A549 (cell line): ENCODE measurements at regions not wholly inside any gene's neighbourhood (a gene's known extent, or its start where the extent isn't known, plus 50 kb on each side); places are given as distances from the start of the nearest gene placed in this dataset.

ENCODE experiments used
- ATAC-seq, 2 experiments: fragments of 200-7000 bp in 1 of 2; fragments of >200 bp in 1 of 2; cut with Nextera tagmentation in 1 of 2; cut with Tn5 transposase in 1 of 2; 3 replicates each; pipeline versions ENCODE4 v1.8.0 to v1.9.1; 2018 to 2020; ENCODE audit warnings: mild to moderate bottlenecking in 1 of 2, moderate library complexity in 1 of 2
- CTCF ChIA-PET: fragments of 300-600 bp; sonication (Branson Sonifier 250); formaldehyde crosslinking; extraction: SDS; loops from one replicate; lab custom pipeline; 2021; ENCODE audit warnings: antibody characterized with exemption, inconsistent platforms; lab: Yijun Ruan, JAX
- POLR2A ChIA-PET: fragments of 350-600 bp; formaldehyde crosslinking; extraction: SDS; loops from one replicate; lab custom pipeline; 2021; ENCODE audit warnings: antibody characterized with exemption, inconsistent platforms; lab: Yijun Ruan, JAX
- DNase-seq, 2 experiments: peaks; one replicate each; pipeline versions ENCODE4 v3.0.0 to v3.0.0-alpha.2; 2011 to 2016; ENCODE audit warnings: low read depth in 1 of 2, low spot score in 1 of 2
- FAIRE-seq: peaks from 2 replicates; lab custom pipeline; 2011; peaks lifted over from hg19 to GRCh38; lab: Jason Lieb, UNC
- H3K27ac ChIP-seq, 2 experiments: fragments of >200 bp; sonication (Bioruptor Twin); formaldehyde crosslinking; 3 replicates each; pipeline ENCODE4 v1.5.1; 2016 to 2017
- H3K4me1 ChIP-seq: fragments of >200 bp; sonication (Bioruptor Twin); formaldehyde crosslinking; 3 replicates; pipeline ENCODE4 v1.6.1; 2016
- H3K4me2 ChIP-seq: fragments of >200 bp; sonication (Bioruptor Twin); formaldehyde crosslinking; 3 replicates; pipeline ENCODE4 v1.6.1; 2016
- H3K4me3 ChIP-seq: fragments of >200 bp; sonication (Bioruptor Twin); formaldehyde crosslinking; 3 replicates; pipeline ENCODE4 v1.5.1; 2016
- H3K9me3 ChIP-seq: fragments of >200 bp; sonication (Bioruptor Twin); formaldehyde crosslinking; 3 replicates; pipeline ENCODE4 v1.6.1; 2016
- CHD4 ChIP-seq: fragments of 200-600 bp; sonication (generic); IDR thresholded peaks from 2 replicates; pipeline ENCODE4 v1.6.1; 2016; ENCODE audit warnings: antibody characterized with exemption, mild to moderate bottlenecking, borderline replicate concordance
- EHF ChIP-seq: fragments of 250-450 bp; sonication (Bioruptor Pico); IDR thresholded peaks from 2 replicates; pipeline ENCODE4 v1.5.0; 2020; ENCODE audit warnings: mild to moderate bottlenecking
- EHMT2 ChIP-seq: fragments of 200-600 bp; sonication (generic); IDR thresholded peaks from 2 replicates; pipeline ENCODE4 v1.6.1; 2016; ENCODE audit warnings: antibody characterized with exemption, low read depth, mild to moderate bottlenecking, moderate library complexity
- EP300 ChIP-seq, 2 experiments: fragments of >200 bp; sonication (Bioruptor Twin); formaldehyde crosslinking; IDR thresholded peaks; 2 replicates in 1 of 2; 3 replicates in 1 of 2; pipeline ENCODE4 v1.6.1; 2016 to 2017
- FOSB ChIP-seq: fragments of 250-450 bp; sonication (Bioruptor Pico); IDR thresholded peaks from 2 replicates; pipeline ENCODE4 v1.5.0; 2020; ENCODE audit warnings: mild to moderate bottlenecking, moderate library complexity
- FOXS1 ChIP-seq: fragments of 250-450 bp; sonication (Bioruptor Pico); IDR thresholded peaks from 2 replicates; pipeline ENCODE4 v1.5.0; 2020; ENCODE audit warnings: mild to moderate bottlenecking, moderate library complexity
- KDM1A ChIP-seq: fragments of 200-600 bp; sonication (generic); IDR thresholded peaks from 2 replicates; pipeline ENCODE4 v1.6.1; 2016; ENCODE audit warnings: low read depth, mild to moderate bottlenecking
- MAFK ChIP-seq: fragments of 450-650 bp; IDR thresholded peaks from 2 replicates; pipeline ENCODE4 v1.6.1; 2014; ENCODE audit not compliant: partially characterized antibody
- MAZ ChIP-seq: fragments of 150-350 bp; IDR thresholded peaks from 2 replicates; pipeline ENCODE4 v1.6.1; 2014; ENCODE audit warnings: antibody characterized with exemption, low read depth, low read length, borderline replicate concordance
- MYC ChIP-seq: IDR thresholded peaks from 2 replicates; pipeline ENCODE4 v1.6.1; 2012; ENCODE audit warnings: mild to moderate bottlenecking, inconsistent platforms, low read length, improper control_type of control experiment, borderline replicate concordance
- NFE2L2 ChIP-seq: fragments of 150-350 bp; conservative IDR thresholded peaks from 2 replicates; pipeline ENCODE4 v1.6.1; 2014; ENCODE audit warnings: low read length
- NPAS2 ChIP-seq: fragments of 250-450 bp; sonication (Bioruptor Pico); IDR thresholded peaks from 2 replicates; pipeline ENCODE4 v1.8.0; 2022; ENCODE audit warnings: mild to moderate bottlenecking, moderate library complexity, borderline replicate concordance
- POLR2AphosphoS2 ChIP-seq: conservative IDR thresholded peaks from 2 replicates; pipeline ENCODE4 v1.6.1; 2012; ENCODE audit warnings: low read length, improper control_type of control experiment, inconsistent platforms
- RCOR1 ChIP-seq: fragments of 150-350 bp; IDR thresholded peaks from 2 replicates; pipeline ENCODE4 v1.6.1; 2014; ENCODE audit warnings: antibody characterized with exemption, low read length, low read depth
- RFX5 ChIP-seq: fragments of 450-650 bp; IDR thresholded peaks from 2 replicates; pipeline ENCODE4 v1.7.1; 2014; ENCODE audit warnings: antibody characterized with exemption, mild to moderate bottlenecking, moderate library complexity
- ZFP36 ChIP-seq: fragments of 450-650 bp; IDR thresholded peaks from 2 replicates; pipeline ENCODE4 v1.6.1; 2014; ENCODE audit warnings: borderline replicate concordance; ENCODE audit not compliant: partially characterized antibody
- WGBS: methylation state at CpG from one replicate; pipeline ENCODE4 v1.1.6; 2017; ENCODE audit errors: missing lambda C conversion rate; 5-methylcytosine and 5-hydroxymethylcytosine counted together
- TF ChIP-seq, protein P1 (sequence below): fragments of >200 bp; sonication (Bioruptor Twin); formaldehyde crosslinking; IDR thresholded peaks from 3 replicates; pipeline ENCODE4 v1.5.1; 2016
- TF ChIP-seq, protein P2 (sequence below): fragments of 200-600 bp; sonication (generic); IDR thresholded peaks from 2 replicates; pipeline ENCODE4 v1.6.1; 2016; ENCODE audit warnings: antibody characterized with exemption, mild to moderate bottlenecking, moderate library complexity
- TF ChIP-seq, protein P3 (sequence below): fragments of 250-450 bp; sonication (Bioruptor Pico); IDR thresholded peaks from 2 replicates; pipeline ENCODE4 v1.5.0; 2020; ENCODE audit warnings: low read depth, mild to moderate bottlenecking, moderate library complexity
- TF ChIP-seq, protein P4 (sequence below): IDR thresholded peaks from 2 replicates; pipeline ENCODE4 v1.6.1; 2012

DNA sequence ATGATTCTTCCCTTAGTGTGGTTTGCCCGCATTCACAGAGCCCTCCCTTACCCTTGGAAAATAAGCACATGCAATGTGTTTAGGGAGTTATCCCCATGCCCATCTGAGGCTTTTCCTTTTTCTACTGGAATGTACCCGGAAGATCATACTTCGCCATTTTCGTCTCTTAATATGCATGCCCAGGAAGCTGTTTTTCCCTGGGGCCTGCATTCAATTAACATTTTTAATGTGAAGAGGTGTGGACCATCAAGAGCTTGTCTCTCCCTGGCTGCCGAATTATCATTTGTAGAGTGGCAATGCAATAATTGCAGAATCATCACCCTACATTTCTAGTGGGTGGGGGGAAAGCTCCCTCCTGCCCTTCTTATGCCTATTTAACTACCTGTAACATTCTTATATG lies 976.3 kb downstream of the DIPK2A start:
- no peak for FAIRE-seq
- Histone ChIP-seq H3K9me3 (no peaks in the 10 kb centered on the region; the same call in 2 of the 3 replicates), H3K4me3 (no peak overlapping the region), H3K4me1 (no peaks in the 10 kb centered on the region)
- no peak for DNase-seq
- ChIA-PET POLR2A (no interaction called here), CTCF (no interaction called here)
- TF ChIP-seq EHF (CRISPR knock-in tag) (no peak), FOXS1 (CRISPR knock-in tag) (no peak), EP300 (IDR thresholded peaks at IDR 0.05) (no peak), ZFP36 (no peak), RFX5 (no peak), KDM1A (no peak), MAFK (no peak), POLR2AphosphoS2 (no peak), MAZ (no peak), RCOR1 (no peak), FOSB (CRISPR knock-in tag) (no peak), NFE2L2 (no peak), MYC (no peak), EHMT2 (no peak), NPAS2 (no peak)
- TF ChIP-seq, protein P1, sequence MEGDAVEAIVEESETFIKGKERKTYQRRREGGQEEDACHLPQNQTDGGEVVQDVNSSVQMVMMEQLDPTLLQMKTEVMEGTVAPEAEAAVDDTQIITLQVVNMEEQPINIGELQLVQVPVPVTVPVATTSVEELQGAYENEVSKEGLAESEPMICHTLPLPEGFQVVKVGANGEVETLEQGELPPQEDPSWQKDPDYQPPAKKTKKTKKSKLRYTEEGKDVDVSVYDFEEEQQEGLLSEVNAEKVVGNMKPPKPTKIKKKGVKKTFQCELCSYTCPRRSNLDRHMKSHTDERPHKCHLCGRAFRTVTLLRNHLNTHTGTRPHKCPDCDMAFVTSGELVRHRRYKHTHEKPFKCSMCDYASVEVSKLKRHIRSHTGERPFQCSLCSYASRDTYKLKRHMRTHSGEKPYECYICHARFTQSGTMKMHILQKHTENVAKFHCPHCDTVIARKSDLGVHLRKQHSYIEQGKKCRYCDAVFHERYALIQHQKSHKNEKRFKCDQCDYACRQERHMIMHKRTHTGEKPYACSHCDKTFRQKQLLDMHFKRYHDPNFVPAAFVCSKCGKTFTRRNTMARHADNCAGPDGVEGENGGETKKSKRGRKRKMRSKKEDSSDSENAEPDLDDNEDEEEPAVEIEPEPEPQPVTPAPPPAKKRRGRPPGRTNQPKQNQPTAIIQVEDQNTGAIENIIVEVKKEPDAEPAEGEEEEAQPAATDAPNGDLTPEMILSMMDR, result no peak
- TF ChIP-seq, protein P2, sequence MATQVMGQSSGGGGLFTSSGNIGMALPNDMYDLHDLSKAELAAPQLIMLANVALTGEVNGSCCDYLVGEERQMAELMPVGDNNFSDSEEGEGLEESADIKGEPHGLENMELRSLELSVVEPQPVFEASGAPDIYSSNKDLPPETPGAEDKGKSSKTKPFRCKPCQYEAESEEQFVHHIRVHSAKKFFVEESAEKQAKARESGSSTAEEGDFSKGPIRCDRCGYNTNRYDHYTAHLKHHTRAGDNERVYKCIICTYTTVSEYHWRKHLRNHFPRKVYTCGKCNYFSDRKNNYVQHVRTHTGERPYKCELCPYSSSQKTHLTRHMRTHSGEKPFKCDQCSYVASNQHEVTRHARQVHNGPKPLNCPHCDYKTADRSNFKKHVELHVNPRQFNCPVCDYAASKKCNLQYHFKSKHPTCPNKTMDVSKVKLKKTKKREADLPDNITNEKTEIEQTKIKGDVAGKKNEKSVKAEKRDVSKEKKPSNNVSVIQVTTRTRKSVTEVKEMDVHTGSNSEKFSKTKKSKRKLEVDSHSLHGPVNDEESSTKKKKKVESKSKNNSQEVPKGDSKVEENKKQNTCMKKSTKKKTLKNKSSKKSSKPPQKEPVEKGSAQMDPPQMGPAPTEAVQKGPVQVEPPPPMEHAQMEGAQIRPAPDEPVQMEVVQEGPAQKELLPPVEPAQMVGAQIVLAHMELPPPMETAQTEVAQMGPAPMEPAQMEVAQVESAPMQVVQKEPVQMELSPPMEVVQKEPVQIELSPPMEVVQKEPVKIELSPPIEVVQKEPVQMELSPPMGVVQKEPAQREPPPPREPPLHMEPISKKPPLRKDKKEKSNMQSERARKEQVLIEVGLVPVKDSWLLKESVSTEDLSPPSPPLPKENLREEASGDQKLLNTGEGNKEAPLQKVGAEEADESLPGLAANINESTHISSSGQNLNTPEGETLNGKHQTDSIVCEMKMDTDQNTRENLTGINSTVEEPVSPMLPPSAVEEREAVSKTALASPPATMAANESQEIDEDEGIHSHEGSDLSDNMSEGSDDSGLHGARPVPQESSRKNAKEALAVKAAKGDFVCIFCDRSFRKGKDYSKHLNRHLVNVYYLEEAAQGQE, result no peak
- TF ChIP-seq, all 56 proteins: peak for 0
- WGBS, result 52% methylated on average over 5 of the region's 5 CpGs
- no peak for ATAC-seq
- no peak overlapping the region for H3K4me2 ChIP-seq
- H3K27ac ChIP-seq, result no peak overlapping the region

DNA sequence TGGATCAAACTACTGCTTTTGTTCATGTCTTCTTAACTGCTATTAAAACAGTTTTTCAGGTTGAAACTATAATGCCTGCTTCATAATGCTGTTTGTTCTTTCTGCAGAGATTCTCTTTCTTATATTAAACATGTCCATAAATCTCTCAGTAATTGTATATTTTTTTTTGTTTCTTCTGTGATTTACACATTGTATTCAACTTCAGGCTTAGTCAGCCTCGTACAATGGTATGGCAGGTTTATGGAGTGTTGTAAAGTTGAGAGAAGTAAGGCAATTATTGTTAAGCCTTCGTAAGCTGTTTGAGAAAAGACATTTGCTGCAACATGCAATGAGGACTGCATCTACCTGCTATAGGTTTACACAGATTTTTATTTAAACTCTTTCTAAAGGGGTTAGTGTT lies 977.1 kb downstream of the DIPK2A start:
- Histone ChIP-seq H3K4me1 (no peaks in the 10 kb centered on the region), H3K27ac (no peak overlapping the region), H3K4me3 (no peak overlapping the region), H3K9me3 (no peaks in the 10 kb centered on the region; the same call in 2 of the 3 replicates), H3K4me2 (no peak overlapping the region)
- CTCF ChIA-PET, result no interaction called here
- ATAC-seq, result no peak
- DNase-seq, result no peak
- WGBS, result 6% methylated on average over 2 of the region's 2 CpGs
- POLR2A ChIA-PET, result no interaction called here
- no peak for FAIRE-seq
- TF ChIP-seq ZFP36 (no peak), CHD4 (no peak), KDM1A (no peak)
- TF ChIP-seq, protein P3, sequence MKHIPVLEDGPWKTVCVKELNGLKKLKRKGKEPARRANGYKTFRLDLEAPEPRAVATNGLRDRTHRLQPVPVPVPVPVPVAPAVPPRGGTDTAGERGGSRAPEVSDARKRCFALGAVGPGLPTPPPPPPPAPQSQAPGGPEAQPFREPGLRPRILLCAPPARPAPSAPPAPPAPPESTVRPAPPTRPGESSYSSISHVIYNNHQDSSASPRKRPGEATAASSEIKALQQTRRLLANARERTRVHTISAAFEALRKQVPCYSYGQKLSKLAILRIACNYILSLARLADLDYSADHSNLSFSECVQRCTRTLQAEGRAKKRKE (CRISPR knock-in tag), result no peak
- TF ChIP-seq, protein P4, sequence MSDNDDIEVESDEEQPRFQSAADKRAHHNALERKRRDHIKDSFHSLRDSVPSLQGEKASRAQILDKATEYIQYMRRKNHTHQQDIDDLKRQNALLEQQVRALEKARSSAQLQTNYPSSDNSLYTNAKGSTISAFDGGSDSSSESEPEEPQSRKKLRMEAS, result no peak
